ENCODE measurements at regions not wholly inside any gene's neighbourhood (a gene's known extent, or its start where the extent isn't known, plus 50 kb on each side); places are given as distances from the start of the nearest gene placed in this dataset.
"Not testable (repeated sequence)": the region's sequence is repeated elsewhere in the genome, so short reads cannot be mapped to it uniquely, and the experiment has no call there.

GRCh38 chr10:93221171-93221496 is 147.4 kb downstream of the CYP26A1 start:
- no peak for DNase-seq

GRCh38 chr10:93221521-93221920 is 147.8 kb downstream of the CYP26A1 start:
- DNase-seq: no peak

- no peak for DNase-seq
Observed at GRCh38 chr10:93222211-93222754, 148.6 kb downstream of the CYP26A1 start.

GRCh38 chr10:93222876-93223275 is 149.2 kb downstream of the CYP26A1 start:
- no peak for DNase-seq

- DNase-seq: no peak
Observed at GRCh38 chr10:93223336-93223735, 149.6 kb downstream of the CYP26A1 start.

GRCh38 chr10:93224005-93224779 is 150.5 kb downstream of the CYP26A1 start:
- no peak for DNase-seq

GRCh38 chr10:93225938-93226337 is 152.2 kb downstream of the CYP26A1 start:
- no peak for DNase-seq

- no peak for DNase-seq
Observed at GRCh38 chr10:93226619-93227018, 152.9 kb downstream of the CYP26A1 start.

GRCh38 chr10:93230596-93230995 is 156.9 kb downstream of the CYP26A1 start:
- DNase-seq: not testable (repeated sequence)

GRCh38 chr10:93232159-93232558 is 158.5 kb downstream of the CYP26A1 start:
- not testable (repeated sequence) for DNase-seq

GRCh38 chr10:93234940-93235339 is 161.2 kb downstream of the CYP26A1 start:
- not testable (repeated sequence) for DNase-seq

GRCh38 chr10:93235686-93236085 is 162.0 kb downstream of the CYP26A1 start:
- DNase-seq: no peak

- DNase-seq: no peak
Observed at GRCh38 chr10:93236393-93237040, 162.8 kb downstream of the CYP26A1 start.

- DNase-seq: no peak
Observed at GRCh38 chr10:93245147-93245546, 171.5 kb downstream of the CYP26A1 start.

- DNase-seq: peak; percentile 34
Observed at GRCh38 chr10:93245779-93246178, 172.1 kb downstream of the CYP26A1 start.

GRCh38 chr10:93248583-93249227 is 175.0 kb downstream of the CYP26A1 start:
- DNase-seq: no peak

- DNase-seq: no peak
Observed at GRCh38 chr10:93250010-93250409, 176.3 kb downstream of the CYP26A1 start.

- DNase-seq: no peak
Observed at GRCh38 chr10:93254180-93254853, 180.6 kb downstream of the CYP26A1 start.

- DNase-seq: no peak
Observed at GRCh38 chr10:93255546-93255945, 181.9 kb downstream of the CYP26A1 start.
